HL-60 (cell line): ENCODE measurements at regions not wholly inside any gene's neighbourhood (a gene's known extent, or its start where the extent isn't known, plus 50 kb on each side); places are given as distances from the start of the nearest gene placed in this dataset.

Experiments used
- DNase-seq, 2 experiments: peaks; one replicate each; pipeline ENCODE4 v3.0.0-alpha.2; 2010 to 2020; ENCODE audit warnings: low read depth in 1 of 2, low spot score in 1 of 2
- H3K27ac ChIP-seq: fragments of 250-450 bp; sonication (Bioruptor Pico); replicated peaks from 2 replicates; pipeline ENCODE4 v1.5.1; 2020; ENCODE audit warnings: mild to moderate bottlenecking, moderate library complexity
- H3K27me3 ChIP-seq: fragments of 250-450 bp; sonication (Bioruptor Pico); 2 replicates; pipeline ENCODE4 v1.5.1; 2021; ENCODE audit warnings: mild to moderate bottlenecking, moderate library complexity; ENCODE audit not compliant: insufficient read depth, poor library complexity, severe bottlenecking
- H3K4me3 ChIP-seq: replicated peaks from 2 replicates; pipeline ENCODE4 v1.5.1; 2011; ENCODE audit warnings: mild to moderate bottlenecking, control low read depth, low read length; ENCODE audit not compliant: insufficient read depth
- CTCF ChIP-seq: IDR thresholded peaks from one replicate; pipeline ENCODE4 v1.5.1; 2011; ENCODE audit warnings: low read length, control low read depth, inconsistent platforms; ENCODE audit not compliant: insufficient read depth
- GABPA ChIP-seq: IDR thresholded peaks from 2 replicates; pipeline ENCODE4 v1.6.1; 2012; ENCODE audit warnings: low read depth
- POLR2AphosphoS5 ChIP-seq: IDR thresholded peaks from 2 replicates; pipeline ENCODE4 v1.6.1; 2012; ENCODE audit warnings: low read depth
- REST ChIP-seq: IDR thresholded peaks from 2 replicates; pipeline ENCODE4 v1.6.1; 2012; ENCODE audit warnings: low read depth; ENCODE audit not compliant: insufficient replicate concordance
- SPI1 ChIP-seq: IDR thresholded peaks from 2 replicates; pipeline ENCODE4 v1.6.1; 2012; ENCODE audit warnings: low read depth, mild to moderate bottlenecking, borderline replicate concordance

GRCh38 chr5:20050262-20050661 is 62.3 kb upstream of the CDH18 start:
- no peak overlapping the region for H3K27ac ChIP-seq
- no peak for TF ChIP-seq REST
- TF ChIP-seq CTCF = no peak
- no peaks in the 10 kb centered on the region for H3K27me3 ChIP-seq
- no peak overlapping the region for H3K4me3 ChIP-seq
- no peak for DNase-seq

- Histone ChIP-seq H3K4me3 (no peak overlapping the region), H3K27me3 (no peaks in the 10 kb centered on the region), H3K27ac (no peak overlapping the region)
- DNase-seq = no peak
- TF ChIP-seq SPI1 (no peak), CTCF (no peak), GABPA (no peak), POLR2AphosphoS5 (no peak), REST (no peak)
These were observed 56.5 kb upstream of the CDH18 start for GRCh38 chr5:20044460-20044859.

- no peak for DNase-seq
- TF ChIP-seq REST (no peak), GABPA (no peak), SPI1 (no peak), CTCF (no peak), POLR2AphosphoS5 (no peak)
- no peak overlapping the region for H3K4me3 ChIP-seq
- no peaks in the 10 kb centered on the region for H3K27me3 ChIP-seq
- no peak overlapping the region for H3K27ac ChIP-seq
These were observed 53.6 kb upstream of the CDH18 start for GRCh38 chr5:20041326-20042274.
